IMR-90 (cell line): ENCODE measurements at regions not wholly inside any gene's neighbourhood (a gene's known extent, or its start where the extent isn't known, plus 50 kb on each side); places are given as distances from the start of the nearest gene placed in this dataset.

Experiments
- ATAC-seq: fragments of 200-7000 bp; cut with Tn5 transposase; 2 replicates; pipeline ENCODE4 v1.9.1; 2020; ENCODE audit warnings: low read depth, mild to moderate bottlenecking, moderate library complexity
- BruUV-seq: library from RNA; stranded (reverse); fragments of 400-500 nt; replicated peaks from 2 replicates; lab custom pipeline; 2021; lab: Mats Ljungman, UMichigan
- CTCF ChIA-PET: fragments of 300-600 bp; formaldehyde crosslinking; extraction: SDS; loops from one replicate; lab custom pipeline; 2021; ENCODE audit warnings: antibody characterized with exemption; lab: Yijun Ruan, JAX
- POLR2A ChIA-PET: fragments of 300-600 bp; sonication (Branson Sonifier 250); formaldehyde crosslinking; loops from one replicate; lab custom pipeline; 2022; ENCODE audit warnings: antibody characterized with exemption; ENCODE audit not compliant: unreplicated experiment; lab: Charles Lee
- DNase-seq: peaks from one replicate; pipeline ENCODE4 v3.0.0; 2013
- H2AFZ ChIP-seq: replicated peaks from 2 replicates; pipeline ENCODE3; 2013; ENCODE audit warnings: low read length, mild to moderate bottlenecking; ENCODE audit not compliant: poor library complexity
- H2AK5ac ChIP-seq: 2 replicates; pipeline ENCODE4 v1.6.1; 2013; ENCODE audit warnings: low read depth, low read length, inconsistent platforms
- H2AK9ac ChIP-seq: replicated peaks from 2 replicates; pipeline ENCODE3; 2013; ENCODE audit warnings: mild to moderate bottlenecking, low read depth, low read length, moderate library complexity; ENCODE audit not compliant: poor library complexity
- H2BK120ac ChIP-seq: 2 replicates; pipeline ENCODE4 v1.6.1; 2013; ENCODE audit warnings: low read depth, low read length, inconsistent platforms
- H2BK15ac ChIP-seq: 3 replicates; pipeline ENCODE4 v1.6.1; 2013; ENCODE audit warnings: low read depth, low read length, inconsistent platforms
- H2BK20ac ChIP-seq: 2 replicates; pipeline ENCODE4 v1.6.1; 2013; ENCODE audit warnings: low read depth, mild to moderate bottlenecking, inconsistent platforms, low read length, moderate library complexity
- H2BK5ac ChIP-seq: 2 replicates; pipeline ENCODE4 v1.6.1; 2013; ENCODE audit warnings: mild to moderate bottlenecking, low read depth, low read length, inconsistent platforms; ENCODE audit not compliant: poor library complexity, severe bottlenecking
- H3K14ac ChIP-seq: replicated peaks from 2 replicates; pipeline ENCODE4 v1.6.1; 2013; ENCODE audit warnings: low read depth, low read length, inconsistent platforms
- H3K18ac ChIP-seq: 2 replicates; pipeline ENCODE4 v1.6.1; 2013; ENCODE audit warnings: low read depth, low read length, control low read depth
- H3K23ac ChIP-seq: 2 replicates; pipeline ENCODE4 v1.6.1; 2013; ENCODE audit warnings: low read depth, low read length, inconsistent platforms
- H3K27ac ChIP-seq: 2 replicates; pipeline ENCODE4 v1.5.1; 2013; ENCODE audit warnings: mild to moderate bottlenecking, control low read depth, low read length; ENCODE audit not compliant: insufficient read depth
- H3K27me3 ChIP-seq: 2 replicates; pipeline ENCODE4 v1.6.1; 2013; ENCODE audit warnings: low read length; ENCODE audit not compliant: control insufficient read depth, insufficient read depth
- H3K36me3 ChIP-seq: 2 replicates; pipeline ENCODE4 v1.6.1; 2013; ENCODE audit warnings: low read length, mixed read lengths; ENCODE audit not compliant: control insufficient read depth, insufficient read depth
- H3K4ac ChIP-seq: 2 replicates; pipeline ENCODE4 v1.6.1; 2013; ENCODE audit warnings: low read depth, low read length, inconsistent platforms
- H3K4me1 ChIP-seq: 2 replicates; pipeline ENCODE4 v1.6.1; 2013; ENCODE audit warnings: low read length, mixed read lengths; ENCODE audit not compliant: control insufficient read depth, insufficient read depth
- H3K4me2 ChIP-seq: 2 replicates; pipeline ENCODE4 v1.6.1; 2013; ENCODE audit warnings: low read depth, mild to moderate bottlenecking, control low read depth, low read length, moderate library complexity
- H3K4me3 ChIP-seq: 2 replicates; pipeline ENCODE4 v1.5.1; 2013; ENCODE audit warnings: low read depth, mild to moderate bottlenecking, control low read depth, low read length, moderate library complexity; ENCODE audit not compliant: insufficient read depth
- H3K56ac ChIP-seq: 2 replicates; pipeline ENCODE4 v1.6.1; 2013; ENCODE audit warnings: low read length, inconsistent platforms; ENCODE audit not compliant: insufficient read depth; ENCODE audit errors: extremely low read depth
- H3K79me1 ChIP-seq, 2 experiments: 2 replicates each; pipeline ENCODE4 v1.6.1; 2013; ENCODE audit warnings: low read length in 2 of 2, inconsistent platforms in 1 of 2, low read depth in 1 of 2
- H3K9ac ChIP-seq: 2 replicates; pipeline ENCODE4 v1.6.1; 2013; ENCODE audit warnings: low read depth, low read length, control low read depth
- H3K9me1 ChIP-seq: 2 replicates; pipeline ENCODE4 v1.6.1; 2013; ENCODE audit warnings: low read length, inconsistent platforms; ENCODE audit not compliant: insufficient read depth
- H3K9me3 ChIP-seq: 2 replicates; pipeline ENCODE4 v1.6.1; 2013; ENCODE audit warnings: low read length; ENCODE audit not compliant: control insufficient read depth, insufficient read depth
- H4K20me1 ChIP-seq: 2 replicates; pipeline ENCODE4 v1.6.1; 2013; ENCODE audit warnings: low read length, inconsistent platforms; ENCODE audit not compliant: insufficient read depth
- H4K5ac ChIP-seq: 2 replicates; pipeline ENCODE4 v1.6.1; 2013; ENCODE audit warnings: mild to moderate bottlenecking, low read depth, low read length, control low read depth
- H4K8ac ChIP-seq, 2 experiments: 2 replicates each; pipeline ENCODE4 v1.6.1; 2013; ENCODE audit warnings: low read depth in 2 of 2, low read length in 2 of 2, control low read depth in 1 of 2, inconsistent platforms in 1 of 2
- H4K91ac ChIP-seq: 2 replicates; pipeline ENCODE4 v1.6.1; 2013; ENCODE audit warnings: low read depth, low read length, inconsistent platforms; ENCODE audit not compliant: insufficient read depth
- BHLHE40 ChIP-seq: fragments of 150-350 bp; IDR thresholded peaks from 2 replicates; pipeline ENCODE4 v1.6.1; 2016; ENCODE audit warnings: mild to moderate bottlenecking, low read depth, low read length
- CEBPB ChIP-seq: IDR thresholded peaks from 2 replicates; pipeline ENCODE4 v1.6.1; 2012; ENCODE audit warnings: low read depth, low read length, improper control_type of control experiment
- FOS ChIP-seq: fragments of 150-350 bp; IDR thresholded peaks from 2 replicates; pipeline ENCODE4 v1.6.1; 2016; ENCODE audit warnings: low read depth, low read length
- MAFK ChIP-seq: IDR thresholded peaks from 2 replicates; pipeline ENCODE4 v1.6.1; 2012; ENCODE audit warnings: low read depth, low read length, improper control_type of control experiment
- RAD21 ChIP-seq: IDR thresholded peaks from 2 replicates; pipeline ENCODE4 v1.6.1; 2012; ENCODE audit warnings: low read length, improper control_type of control experiment
- RCOR1 ChIP-seq: IDR thresholded peaks from 2 replicates; pipeline ENCODE4 v1.6.1; 2012; ENCODE audit warnings: mild to moderate bottlenecking, low read length, improper control_type of control experiment; ENCODE audit not compliant: insufficient replicate concordance
- SMC3 ChIP-seq: fragments of 150-350 bp; IDR thresholded peaks from 2 replicates; pipeline ENCODE4 v1.6.1; 2016; ENCODE audit warnings: low read depth, mild to moderate bottlenecking, antibody characterized with exemption, low read length, moderate library complexity
- WGBS, 2 experiments: methylation state at CpG; one replicate each; pipeline versions ENCODE4 v1.1.5 to v1.1.7; 2013; ENCODE audit warnings: missing lambda C conversion rate in 2 of 2; ENCODE audit not compliant: insufficient read length in 1 of 2; ENCODE audit errors: extremely low coverage in 2 of 2; 5-methylcytosine and 5-hydroxymethylcytosine counted together
- dilution Hi-C: fragments of 300-500 bp; cut with HindIII; formaldehyde crosslinking; loops from one replicate; pipeline ENCODE4 v1.14.3; 2018; ENCODE audit warnings: low sequenced_read_pairs; ENCODE audit not compliant: unreplicated experiment
- in situ Hi-C: fragments of 300-500 bp; cut with MboI; formaldehyde crosslinking; loops from 3 replicates; pipeline ENCODE4 v1.14.3; 2019; ENCODE audit warnings: low sequenced_read_pairs, inconsistent platforms, mixed read lengths
- intact Hi-C: fragments of 100-400 bp; cut with micrococcal nuclease; formaldehyde crosslinking; loops from 2 replicates; pipeline ENCODE4 v1.10.0; 2022
- TF ChIP-seq, protein P1 (sequence below): conservative IDR thresholded peaks from 2 replicates; pipeline ENCODE4 v1.5.1; 2012; ENCODE audit warnings: mild to moderate bottlenecking, low read depth, low read length, improper control_type of control experiment
- TF ChIP-seq, protein P2 (sequence below): fragments of 150-350 bp; IDR thresholded peaks from 2 replicates; pipeline ENCODE4 v1.6.1; 2017; ENCODE audit warnings: mild to moderate bottlenecking, antibody characterized with exemption, low read length, low read depth
- TF ChIP-seq, protein P3 (sequence below): fragments of 150-350 bp; IDR thresholded peaks from 2 replicates; pipeline ENCODE4 v1.6.1; 2016; ENCODE audit warnings: low read depth, mild to moderate bottlenecking, low read length, moderate library complexity, borderline replicate concordance

DNA sequence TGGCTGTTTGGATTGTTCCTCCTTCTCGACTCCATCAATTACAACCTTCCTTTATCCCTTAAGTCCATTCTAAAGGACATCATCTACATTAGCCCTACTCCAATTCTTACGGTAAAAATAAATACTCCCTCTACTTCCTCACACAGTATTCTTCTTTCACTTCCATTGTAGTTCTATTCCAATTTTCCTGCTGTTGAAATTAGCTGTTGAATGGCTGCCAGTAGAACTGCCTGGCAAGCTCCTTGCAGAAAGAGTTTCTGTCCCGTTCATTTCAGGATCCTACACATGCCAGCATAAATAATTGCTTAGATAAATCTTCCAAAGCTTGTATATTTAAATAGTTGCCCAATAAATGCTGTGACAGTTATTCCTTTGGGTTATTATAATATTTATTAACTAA, 459.3 kb upstream of the TRIB2 start:
- Histone ChIP-seq H3K18ac (no peak overlapping the region), H4K5ac (no peak overlapping the region), H3K4ac (no peak overlapping the region), H3K56ac (no peak overlapping the region), H2BK120ac (no peak overlapping the region), H3K79me1 (no peaks in the 10 kb centered on the region), H2BK15ac (no peak overlapping the region), H2AK5ac (no peak overlapping the region), H2BK20ac (no peak overlapping the region), H3K23ac (no peak overlapping the region), H2AK9ac (no peak overlapping the region), H3K27me3 (no peaks in the 10 kb centered on the region), H2BK5ac (no peak overlapping the region), H4K91ac (no peak overlapping the region), H4K8ac (no peak overlapping the region), H3K4me3 (no peak overlapping the region), H3K36me3 (no peaks in the 10 kb centered on the region), H3K27ac (no peak overlapping the region), H3K9me3 (no peaks in the 10 kb centered on the region), H2AFZ (no peak overlapping the region), H4K20me1 (no peaks in the 10 kb centered on the region), H3K14ac (no peak overlapping the region), H3K4me2 (no peak overlapping the region), H3K9ac (no peak overlapping the region), H3K4me1 (peaks cover 2% of the 10 kb centered on the region; the same call in 1 of the 2 replicates), H3K9me1 (no peaks in the 10 kb centered on the region)
- ChIA-PET CTCF (no interaction called here), POLR2A (no interaction called here)
- dilution Hi-C loops (no loop called here), in situ Hi-C loops (no loop called here), intact Hi-C loops (no loop called here)
- BruUV-seq: no TSS peak
- no CpG with 5 or more reads among the region's 3 CpGs for WGBS, 2 experiments
- ATAC-seq (no peak), DNase-seq (no peak)
- TF ChIP-seq RCOR1 (no peak), SMC3 (no peak), CEBPB (no peak), MAFK (no peak), RAD21 (no peak), FOS (no peak), BHLHE40 (no peak)
- TF ChIP-seq, protein P1, sequence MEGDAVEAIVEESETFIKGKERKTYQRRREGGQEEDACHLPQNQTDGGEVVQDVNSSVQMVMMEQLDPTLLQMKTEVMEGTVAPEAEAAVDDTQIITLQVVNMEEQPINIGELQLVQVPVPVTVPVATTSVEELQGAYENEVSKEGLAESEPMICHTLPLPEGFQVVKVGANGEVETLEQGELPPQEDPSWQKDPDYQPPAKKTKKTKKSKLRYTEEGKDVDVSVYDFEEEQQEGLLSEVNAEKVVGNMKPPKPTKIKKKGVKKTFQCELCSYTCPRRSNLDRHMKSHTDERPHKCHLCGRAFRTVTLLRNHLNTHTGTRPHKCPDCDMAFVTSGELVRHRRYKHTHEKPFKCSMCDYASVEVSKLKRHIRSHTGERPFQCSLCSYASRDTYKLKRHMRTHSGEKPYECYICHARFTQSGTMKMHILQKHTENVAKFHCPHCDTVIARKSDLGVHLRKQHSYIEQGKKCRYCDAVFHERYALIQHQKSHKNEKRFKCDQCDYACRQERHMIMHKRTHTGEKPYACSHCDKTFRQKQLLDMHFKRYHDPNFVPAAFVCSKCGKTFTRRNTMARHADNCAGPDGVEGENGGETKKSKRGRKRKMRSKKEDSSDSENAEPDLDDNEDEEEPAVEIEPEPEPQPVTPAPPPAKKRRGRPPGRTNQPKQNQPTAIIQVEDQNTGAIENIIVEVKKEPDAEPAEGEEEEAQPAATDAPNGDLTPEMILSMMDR: no peak
- TF ChIP-seq, protein P2, sequence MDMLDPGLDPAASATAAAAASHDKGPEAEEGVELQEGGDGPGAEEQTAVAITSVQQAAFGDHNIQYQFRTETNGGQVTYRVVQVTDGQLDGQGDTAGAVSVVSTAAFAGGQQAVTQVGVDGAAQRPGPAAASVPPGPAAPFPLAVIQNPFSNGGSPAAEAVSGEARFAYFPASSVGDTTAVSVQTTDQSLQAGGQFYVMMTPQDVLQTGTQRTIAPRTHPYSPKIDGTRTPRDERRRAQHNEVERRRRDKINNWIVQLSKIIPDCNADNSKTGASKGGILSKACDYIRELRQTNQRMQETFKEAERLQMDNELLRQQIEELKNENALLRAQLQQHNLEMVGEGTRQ: no peak
- TF ChIP-seq, protein P3, sequence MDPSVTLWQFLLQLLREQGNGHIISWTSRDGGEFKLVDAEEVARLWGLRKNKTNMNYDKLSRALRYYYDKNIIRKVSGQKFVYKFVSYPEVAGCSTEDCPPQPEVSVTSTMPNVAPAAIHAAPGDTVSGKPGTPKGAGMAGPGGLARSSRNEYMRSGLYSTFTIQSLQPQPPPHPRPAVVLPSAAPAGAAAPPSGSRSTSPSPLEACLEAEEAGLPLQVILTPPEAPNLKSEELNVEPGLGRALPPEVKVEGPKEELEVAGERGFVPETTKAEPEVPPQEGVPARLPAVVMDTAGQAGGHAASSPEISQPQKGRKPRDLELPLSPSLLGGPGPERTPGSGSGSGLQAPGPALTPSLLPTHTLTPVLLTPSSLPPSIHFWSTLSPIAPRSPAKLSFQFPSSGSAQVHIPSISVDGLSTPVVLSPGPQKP: no peak
